ENCODE measurements at regions not wholly inside any gene's neighbourhood (a gene's known extent, or its start where the extent isn't known, plus 50 kb on each side); places are given as distances from the start of the nearest gene placed in this dataset.
"Not testable (repeated sequence)": the region's sequence is repeated elsewhere in the genome, so short reads cannot be mapped to it uniquely, and the experiment has no call there.

GRCh38 chr17:64730023-64730422, 67.9 kb upstream of the SMURF2 start:
- TF ChIP-seq SMC3 (IDR thresholded peaks at IDR 0.05; ENCODE audit: low read depth, low read length); CTCF (IDR thresholded peaks at IDR 0.05); EP300 (IDR thresholded peaks at IDR 0.05; ENCODE audit: borderline replicate concordance in 1 of 2, low read depth in 1 of 2, low read length in 1 of 2); POLR2AphosphoS5 (IDR thresholded peaks at IDR 0.05; ENCODE audit: low read depth, low read length); RCOR1 (IDR thresholded peaks at IDR 0.05; ENCODE audit: low read length); YY1 (IDR thresholded peaks at IDR 0.05; ENCODE audit: low read depth); TEAD4 (IDR thresholded peaks at IDR 0.05; ENCODE audit: borderline replicate concordance, insufficient read depth); NRF1 (IDR thresholded peaks at IDR 0.05; ENCODE audit: low read depth, low read length); FOXM1 (IDR thresholded peaks at IDR 0.05; ENCODE audit: low read depth); USF2 (IDR thresholded peaks at IDR 0.05; ENCODE audit: borderline replicate concordance, low read depth, low read length); GABPA (IDR thresholded peaks at IDR 0.05; ENCODE audit: low read depth); TAF1 (IDR thresholded peaks at IDR 0.05; ENCODE audit: borderline replicate concordance, low read depth, low read length); ZBTB33 (IDR thresholded peaks at IDR 0.05; ENCODE audit: borderline replicate concordance, low read depth): not testable (repeated sequence)

Data from SK-N-SH (cell line).